ENCODE measurements at regions not wholly inside any gene's neighbourhood (a gene's known extent, or its start where the extent isn't known, plus 50 kb on each side); places are given as distances from the start of the nearest gene placed in this dataset.

- DNase-seq (no peak), ATAC-seq (ENCODE audit: low read depth) (no peak)
- POLR2A ChIA-PET = no interaction called here
- H3K4me1 Mint-ChIP-seq = no peaks in the 10 kb centered on the region
- peaks cover 4% of the 10 kb centered on the region for H3K9me3 Mint-ChIP-seq
- H3K27ac Mint-ChIP-seq = no peak overlapping the region
- no peaks in the 10 kb centered on the region for H3K27me3 Mint-ChIP-seq
- no peak overlapping the region for H3K4me3 Mint-ChIP-seq
- H3K36me3 Mint-ChIP-seq = no peaks in the 10 kb centered on the region
These were observed 73.2 kb downstream of the GPR37 start for GRCh38 chr7:124692425-124692824.

DNA sequence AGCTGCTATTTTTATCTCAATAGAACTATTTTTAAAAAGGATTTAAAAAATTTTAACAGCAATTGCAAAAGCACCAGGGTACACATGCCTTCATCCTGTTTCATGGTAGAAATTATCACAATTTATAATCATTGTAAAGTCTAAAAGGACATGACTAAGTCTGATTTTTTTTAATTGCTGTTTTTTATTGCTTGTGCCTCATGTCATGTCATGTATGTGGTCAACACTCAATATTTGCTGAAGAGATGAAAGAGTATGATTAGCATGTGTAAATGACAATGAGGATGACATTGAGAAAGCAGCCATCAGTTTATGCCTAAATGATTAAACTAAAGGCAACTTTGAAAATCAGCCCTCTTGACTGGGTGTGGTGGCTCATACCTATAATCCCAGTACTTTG, 74.8 kb downstream of the GPR37 start:
- DNase-seq (no peak), ATAC-seq (ENCODE audit: low read depth) (no peak)
- Mint-ChIP-seq H3K9me3 (peaks cover 4% of the 10 kb centered on the region), H3K36me3 (no peaks in the 10 kb centered on the region), H3K4me1 (no peaks in the 10 kb centered on the region), H3K27ac (no peak overlapping the region), H3K4me3 (no peak overlapping the region), H3K27me3 (no peaks in the 10 kb centered on the region)
- POLR2A ChIA-PET = no interaction called here

DNA sequence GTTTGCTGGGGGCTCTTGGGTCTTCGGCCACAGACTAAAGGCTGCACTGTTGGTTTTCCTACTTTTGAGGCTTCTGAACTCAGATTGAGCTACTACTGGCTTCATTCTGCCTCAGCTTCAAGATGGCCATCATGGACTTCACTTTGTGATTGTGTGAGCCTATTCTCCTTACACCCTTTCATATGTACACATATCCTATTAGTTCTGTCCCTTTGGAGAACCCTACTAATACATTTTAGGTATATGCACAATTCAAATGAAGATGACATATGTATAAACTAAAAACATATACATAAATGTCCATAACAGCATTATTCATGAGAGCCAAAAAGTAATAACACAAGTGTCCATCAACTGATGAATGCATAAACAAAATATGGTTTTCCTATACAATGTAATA, 75.7 kb downstream of the GPR37 start:
- H3K9me3 Mint-ChIP-seq = peaks cover 4% of the 10 kb centered on the region
- H3K4me3 Mint-ChIP-seq = no peak overlapping the region
- POLR2A ChIA-PET = no interaction called here
- no peaks in the 10 kb centered on the region for H3K36me3 Mint-ChIP-seq
- ATAC-seq (ENCODE audit: low read depth) (no peak), DNase-seq (no peak)
- H3K27me3 Mint-ChIP-seq = no peaks in the 10 kb centered on the region
- no peak overlapping the region for H3K27ac Mint-ChIP-seq
- H3K4me1 Mint-ChIP-seq = no peaks in the 10 kb centered on the region

DNA sequence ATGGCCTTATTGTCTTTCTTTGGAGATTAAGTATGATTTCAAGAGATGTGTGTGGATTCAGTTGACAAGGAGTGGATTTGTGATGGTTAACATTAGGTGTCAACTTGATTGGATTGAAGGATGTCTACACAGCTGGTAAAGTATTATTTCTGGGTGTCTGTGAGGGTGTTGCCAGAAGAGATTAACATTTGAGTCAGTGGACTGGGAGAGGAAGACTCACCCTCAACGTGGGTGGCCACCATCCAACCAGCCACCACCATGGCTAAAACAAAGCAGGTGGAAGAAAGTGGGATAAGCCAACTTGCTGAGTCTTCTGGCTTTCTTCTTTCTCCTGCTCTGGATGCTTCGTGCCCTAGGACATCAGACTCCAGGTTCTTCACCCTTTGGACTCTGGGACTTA, 76.1 kb downstream of the GPR37 start:
- peaks cover 4% of the 10 kb centered on the region for H3K9me3 Mint-ChIP-seq
- ATAC-seq (ENCODE audit: low read depth) = no peak
- H3K36me3 Mint-ChIP-seq = no peaks in the 10 kb centered on the region
- H3K27me3 Mint-ChIP-seq = no peaks in the 10 kb centered on the region
- POLR2A ChIA-PET = no interaction called here
- no peak overlapping the region for H3K27ac Mint-ChIP-seq
- no peak for DNase-seq
- H3K4me1 Mint-ChIP-seq = no peaks in the 10 kb centered on the region
- no peak overlapping the region for H3K4me3 Mint-ChIP-seq

- H3K27ac Mint-ChIP-seq = no peak overlapping the region
- no peaks in the 10 kb centered on the region for H3K36me3 Mint-ChIP-seq
- ATAC-seq (ENCODE audit: low read depth) = no peak
- no peaks in the 10 kb centered on the region for H3K27me3 Mint-ChIP-seq
- DNase-seq = no peak
- POLR2A ChIA-PET = no interaction called here
- no peaks in the 10 kb centered on the region for H3K4me1 Mint-ChIP-seq
- H3K4me3 Mint-ChIP-seq = no peak overlapping the region
- peaks cover 4% of the 10 kb centered on the region for H3K9me3 Mint-ChIP-seq
These were observed 76.6 kb downstream of the GPR37 start for GRCh38 chr7:124688991-124689390.

DNA sequence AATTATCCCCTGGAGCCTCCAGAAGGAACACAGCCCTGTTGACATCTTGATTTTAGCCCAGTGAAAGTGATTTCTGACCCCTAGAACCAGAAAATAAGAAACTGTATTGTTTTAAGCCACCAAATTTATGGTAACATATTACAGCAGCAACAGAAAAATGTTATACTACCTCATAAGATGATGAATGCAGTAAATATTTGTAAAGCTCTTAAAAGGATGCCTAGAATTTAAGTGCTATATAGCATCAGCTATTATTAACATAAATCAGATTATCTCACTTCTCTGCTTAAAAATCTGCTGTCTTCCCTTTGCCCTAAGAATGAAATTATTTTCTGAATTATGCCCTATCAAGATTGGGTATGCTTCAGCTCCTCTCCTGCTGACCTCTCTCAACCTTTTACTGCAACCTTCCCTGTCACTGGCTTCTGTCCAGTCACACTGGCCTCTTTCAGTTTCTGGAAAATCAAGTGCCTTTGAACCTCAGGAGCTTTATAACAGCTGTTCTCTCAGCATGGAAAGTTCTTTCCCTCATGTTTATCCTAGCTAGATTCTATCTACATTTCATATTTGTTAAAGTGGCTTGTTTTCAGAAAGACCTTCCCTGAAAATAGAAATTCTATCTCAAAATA, 78.9 kb downstream of the GPR37 start:
- no peak overlapping the region for H3K4me3 Mint-ChIP-seq
- POLR2A ChIA-PET = no interaction called here
- H3K27ac Mint-ChIP-seq = no peak overlapping the region
- ATAC-seq (ENCODE audit: low read depth) (no peak), DNase-seq (no peak)
- H3K27me3 Mint-ChIP-seq = no peaks in the 10 kb centered on the region
- H3K9me3 Mint-ChIP-seq = peaks cover 4% of the 10 kb centered on the region
- no peaks in the 10 kb centered on the region for H3K36me3 Mint-ChIP-seq
- H3K4me1 Mint-ChIP-seq = no peaks in the 10 kb centered on the region

DNA sequence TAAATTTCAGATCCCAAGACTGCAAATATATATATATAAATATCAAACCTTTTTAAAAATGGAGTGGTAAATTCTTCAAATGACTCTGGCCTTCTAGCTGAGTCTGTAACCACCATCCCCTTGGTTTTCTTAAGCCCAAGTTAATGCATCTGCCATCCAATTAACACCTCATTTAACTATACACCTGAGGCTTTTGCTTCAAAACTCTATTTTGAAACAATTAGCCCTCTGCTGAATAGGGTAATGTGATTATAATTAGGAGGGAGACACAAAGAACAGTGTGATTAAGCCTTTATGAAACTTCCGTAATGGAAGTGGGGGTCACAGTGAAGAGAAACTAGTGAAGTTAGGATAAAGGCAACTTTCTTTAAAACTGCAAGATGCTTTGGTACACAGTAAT, 83.6 kb downstream of the GPR37 start:
- Mint-ChIP-seq H3K4me3 (no peak overlapping the region), H3K9me3 (no peaks in the 10 kb centered on the region), H3K27me3 (no peaks in the 10 kb centered on the region), H3K27ac (no peak overlapping the region), H3K4me1 (no peaks in the 10 kb centered on the region), H3K36me3 (no peaks in the 10 kb centered on the region)
- DNase-seq (no peak), ATAC-seq (ENCODE audit: low read depth) (no peak)
- POLR2A ChIA-PET = no interaction called here

- POLR2A ChIA-PET = no interaction called here
- no peak overlapping the region for H3K4me3 Mint-ChIP-seq
- DNase-seq (no peak), ATAC-seq (ENCODE audit: low read depth) (no peak)
- H3K36me3 Mint-ChIP-seq = no peaks in the 10 kb centered on the region
- H3K9me3 Mint-ChIP-seq = no peaks in the 10 kb centered on the region
- no peaks in the 10 kb centered on the region for H3K4me1 Mint-ChIP-seq
- no peaks in the 10 kb centered on the region for H3K27me3 Mint-ChIP-seq
- H3K27ac Mint-ChIP-seq = no peak overlapping the region
These were observed 85.3 kb downstream of the GPR37 start for GRCh38 chr7:124680304-124680703.

DNA sequence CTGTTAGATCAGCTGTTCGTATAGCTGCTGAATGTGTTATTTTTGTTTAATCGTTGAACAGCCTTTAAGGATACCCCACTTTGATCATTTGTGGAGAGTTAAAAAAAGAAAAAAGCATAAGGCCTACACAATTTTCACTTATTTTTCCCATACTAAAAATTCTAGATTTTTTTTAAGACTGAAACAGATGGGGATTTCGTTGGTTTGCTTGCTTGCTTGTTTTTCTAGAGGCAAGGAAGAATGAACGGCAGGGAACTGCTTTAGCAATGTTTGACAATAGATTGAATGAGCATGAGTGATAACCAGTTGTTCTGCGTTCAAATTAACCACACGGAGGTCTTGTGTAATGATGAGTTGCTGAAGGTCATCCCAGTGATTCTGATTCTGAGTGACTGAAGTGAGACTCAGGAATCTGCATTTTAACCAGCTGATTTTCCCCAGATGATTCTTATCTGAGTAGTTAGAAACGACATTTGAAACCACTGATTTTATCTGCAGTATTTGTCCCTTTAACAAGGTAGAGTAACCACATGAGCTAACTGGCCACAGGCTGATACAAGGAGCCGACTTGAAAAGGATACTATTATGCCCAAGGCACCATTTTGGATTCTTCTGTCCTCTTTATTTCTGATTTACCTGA, 85.9 kb downstream of the GPR37 start:
- H3K27ac Mint-ChIP-seq = no peak overlapping the region
- H3K36me3 Mint-ChIP-seq = no peaks in the 10 kb centered on the region
- DNase-seq (no peak), ATAC-seq (ENCODE audit: low read depth) (no peak)
- no peaks in the 10 kb centered on the region for H3K9me3 Mint-ChIP-seq
- H3K27me3 Mint-ChIP-seq = no peaks in the 10 kb centered on the region
- no peak overlapping the region for H3K4me3 Mint-ChIP-seq
- no peaks in the 10 kb centered on the region for H3K4me1 Mint-ChIP-seq
- POLR2A ChIA-PET = no interaction called here

DNA sequence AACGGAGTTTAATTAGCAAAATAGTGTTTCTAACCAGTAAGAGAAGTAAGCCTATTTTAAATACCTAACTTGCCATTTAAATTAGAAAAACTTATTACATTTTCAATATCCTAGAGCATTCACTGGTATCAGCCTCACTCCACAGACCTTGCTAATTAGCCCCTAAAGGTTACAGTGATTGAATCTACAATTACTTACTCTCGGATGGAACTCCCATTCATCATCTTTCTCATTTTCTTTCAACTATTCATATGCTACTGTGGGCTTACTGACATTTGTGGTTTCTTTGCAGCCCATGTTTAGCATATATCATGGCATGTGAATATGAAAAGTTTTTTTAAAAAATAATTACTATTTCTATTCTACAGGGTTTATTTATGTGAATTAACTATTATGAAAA, 86.4 kb downstream of the GPR37 start:
- no peak overlapping the region for H3K27ac Mint-ChIP-seq
- ATAC-seq (ENCODE audit: low read depth) = no peak

GRCh38 chr7:124674451-124674850, 91.1 kb downstream of the GPR37 start:
- Mint-ChIP-seq H3K9me3 (no peaks in the 10 kb centered on the region), H3K4me3 (no peak overlapping the region), H3K27me3 (no peaks in the 10 kb centered on the region), H3K4me1 (no peaks in the 10 kb centered on the region), H3K36me3 (no peaks in the 10 kb centered on the region), H3K27ac (no peak overlapping the region)
- POLR2A ChIA-PET = no interaction called here
- ATAC-seq (ENCODE audit: low read depth) (no peak), DNase-seq (no peak)

More for the DNA sequence above, 86.4 kb downstream of the GPR37 start:
- no peak for DNase-seq
- POLR2A ChIA-PET = no interaction called here
- H3K9me3 Mint-ChIP-seq = no peaks in the 10 kb centered on the region
- no peaks in the 10 kb centered on the region for H3K4me1 Mint-ChIP-seq
- H3K27me3 Mint-ChIP-seq = no peaks in the 10 kb centered on the region
- no peaks in the 10 kb centered on the region for H3K36me3 Mint-ChIP-seq
- H3K4me3 Mint-ChIP-seq = no peak overlapping the region

- POLR2A ChIA-PET = no interaction called here
- no peak overlapping the region for H3K27ac Mint-ChIP-seq
- no peaks in the 10 kb centered on the region for H3K4me1 Mint-ChIP-seq
- no peak overlapping the region for H3K4me3 Mint-ChIP-seq
- DNase-seq (no peak), ATAC-seq (ENCODE audit: low read depth) (no peak)
- H3K9me3 Mint-ChIP-seq = no peaks in the 10 kb centered on the region
- no peaks in the 10 kb centered on the region for H3K36me3 Mint-ChIP-seq
- H3K27me3 Mint-ChIP-seq = no peaks in the 10 kb centered on the region
These were observed 93.6 kb downstream of the GPR37 start for GRCh38 chr7:124672011-124672410.

DNA sequence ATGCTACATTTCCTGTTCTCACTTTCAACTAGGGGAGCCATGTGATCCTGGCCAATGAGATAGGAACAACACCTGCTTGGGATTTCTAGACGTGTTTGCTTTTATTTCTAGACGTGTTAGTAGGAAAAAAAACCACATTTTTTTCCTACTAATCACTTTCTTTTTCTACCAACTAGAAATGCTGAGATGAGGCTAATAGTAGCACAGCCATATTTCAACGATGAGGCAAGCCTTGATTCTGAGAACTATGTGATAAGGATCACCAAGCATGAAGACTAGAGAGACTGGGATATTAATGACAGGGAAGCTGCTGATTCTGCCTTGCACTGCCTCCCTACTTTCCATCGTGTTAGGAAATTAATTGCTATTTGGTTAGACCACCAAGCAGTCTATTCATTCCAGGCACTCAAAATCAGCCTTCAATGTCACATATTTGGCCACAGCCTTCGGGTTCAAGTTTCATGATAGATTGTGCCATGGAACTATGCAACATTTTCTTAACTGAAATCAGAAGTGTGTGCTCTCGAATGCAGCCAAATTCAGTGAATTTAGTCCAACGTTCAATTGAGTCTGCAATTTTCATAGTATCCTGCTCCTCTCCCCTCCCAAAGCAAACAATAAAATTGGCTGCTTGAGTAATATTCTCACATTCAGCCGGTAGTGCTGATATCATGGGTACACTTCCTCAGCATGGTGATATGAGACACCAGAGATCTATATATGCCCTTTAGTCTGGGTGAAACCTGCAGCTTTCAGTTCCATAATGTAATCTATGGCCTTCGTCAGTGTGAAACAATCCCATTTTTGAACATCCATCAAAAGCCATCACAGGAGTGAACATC, 98.1 kb downstream of the GPR37 start:
- Mint-ChIP-seq H3K4me1 (no peaks in the 10 kb centered on the region), H3K9me3 (no peaks in the 10 kb centered on the region), H3K27ac (no peak overlapping the region), H3K4me3 (no peak overlapping the region), H3K36me3 (no peaks in the 10 kb centered on the region), H3K27me3 (no peaks in the 10 kb centered on the region)
- DNase-seq = no peak
- POLR2A ChIA-PET = no interaction called here
- no peak for ATAC-seq (ENCODE audit: low read depth)

DNA sequence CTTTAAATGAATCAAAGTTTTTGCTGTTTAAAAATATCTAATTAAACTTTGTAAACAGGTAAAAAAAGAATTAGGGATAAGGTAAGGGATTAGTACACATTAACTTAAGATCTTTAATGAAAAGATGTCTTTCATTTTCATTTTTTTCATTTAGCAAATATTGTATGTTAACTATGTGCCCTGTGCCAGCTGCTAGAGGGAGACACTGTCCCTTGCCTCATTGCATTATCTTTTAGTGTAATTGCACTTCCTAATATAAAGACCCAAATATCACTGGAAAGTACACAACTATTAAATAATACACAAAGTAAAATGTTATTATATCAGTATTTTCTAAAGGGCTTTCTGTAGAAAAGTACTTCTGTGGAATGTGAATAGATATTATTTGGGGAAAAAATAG, 102.7 kb downstream of the GPR37 start:
- no peak overlapping the region for H3K4me3 Mint-ChIP-seq
- H3K36me3 Mint-ChIP-seq = no peaks in the 10 kb centered on the region
- DNase-seq (no peak), ATAC-seq (ENCODE audit: low read depth) (no peak)
- no peaks in the 10 kb centered on the region for H3K4me1 Mint-ChIP-seq
- POLR2A ChIA-PET = no interaction called here
- no peaks in the 10 kb centered on the region for H3K9me3 Mint-ChIP-seq
- no peaks in the 10 kb centered on the region for H3K27me3 Mint-ChIP-seq
- H3K27ac Mint-ChIP-seq = no peak overlapping the region
